ENCODE measurements at regions not wholly inside any gene's neighbourhood (a gene's known extent, or its start where the extent isn't known, plus 50 kb on each side); places are given as distances from the start of the nearest gene placed in this dataset.

GRCh38 chr4:54933579-54933978 lies 191.8 kb downstream of the KDR start:
- no peaks in the 10 kb centered on the region for H3K79me2 ChIP-seq (ENCODE audit: control insufficient read depth, insufficient read depth, low read length)
- no peak overlapping the region for H3K4me2 ChIP-seq (replicated peaks; ENCODE audit: low read depth, low read length, poor library complexity, severe bottlenecking)
- ATAC-seq (ENCODE audit: low read depth) (no peak), DNase-seq (no peak)
- H3K9me3 Mint-ChIP-seq (ENCODE audit: insufficient read depth) = no peaks in the 10 kb centered on the region
- H3K4me3 ChIP-seq (ENCODE audit: control extremely low read depth in 1 of 5, extremely low read depth in 1 of 5, insufficient read depth in 1 of 5, low read depth in 2 of 5, low read length in 4 of 5) = no peak overlapping the region
- H3K4me1 Mint-ChIP-seq = no peaks in the 10 kb centered on the region
- H3K4me3 Mint-ChIP-seq = no peak overlapping the region
- H3K9ac ChIP-seq (ENCODE audit: low read length) = no peak overlapping the region
- H3K36me3 ChIP-seq (replicated peaks in 1 of 2; ENCODE audit: control extremely low read depth in 1 of 2, control insufficient read depth in 1 of 2, extremely low read depth in 1 of 2, insufficient read depth in 2 of 2, low read length in 1 of 2) = no peaks in the 10 kb centered on the region
- TF ChIP-seq CTCF (IDR thresholded peaks at IDR 0.05) = no peak
- no peak for TF ChIP-seq EZH2 (IDR thresholded peaks at IDR 0.05; ENCODE audit: borderline replicate concordance, insufficient read depth, low read depth, low read length, poor library complexity, severe bottlenecking)
- CTCF ChIA-PET = interaction anchor here (0.6 kb wide), 1 partner anchor 1527 kb away, joined by 3 read pairs; no protein-coding TSS in a partner anchor
- 98% methylated on average over 2 of the region's 2 CpGs for WGBS (ENCODE audit: insufficient coverage)
- H3K27ac ChIP-seq (ENCODE audit: low read length in 2 of 2) = no peak overlapping the region
- H3K27ac Mint-ChIP-seq = no peak overlapping the region
- H3K27me3 ChIP-seq (replicated peaks in 1 of 4; ENCODE audit: control extremely low read depth in 1 of 4, control insufficient read depth in 3 of 4, insufficient read depth in 4 of 4, low read length in 3 of 4) = peaks cover 0 to 6% (median 3%) of the 10 kb centered on the region in 4 experiments
- no peaks in the 10 kb centered on the region for H3K9me3 ChIP-seq (ENCODE audit: control extremely low read depth in 1 of 3, control insufficient read depth in 2 of 3, insufficient read depth in 1 of 3, low read length in 2 of 3)
- H4K20me1 ChIP-seq (ENCODE audit: control insufficient read depth, insufficient read depth, low read length, poor library complexity, severe bottlenecking) = no peaks in the 10 kb centered on the region
- POLR2A ChIA-PET = no interaction called here
- intact Hi-C loops (cut with micrococcal nuclease) = no loop called here
- no peaks in the 10 kb centered on the region for H3K4me1 ChIP-seq (ENCODE audit: control insufficient read depth in 2 of 2, insufficient read depth in 2 of 2, low read length in 2 of 2)
- no peak overlapping the region for H2AFZ ChIP-seq (ENCODE audit: insufficient read depth, low read depth, low read length, poor library complexity, severe bottlenecking)
- H3K27me3 Mint-ChIP-seq = peaks cover 13% of the 10 kb centered on the region

GRCh38 chr4:54930226-54930625 lies 195.2 kb downstream of the KDR start:
- Mint-ChIP-seq H3K4me3 (no peak overlapping the region), H3K27me3 (peaks cover 9% of the 10 kb centered on the region), H3K4me1 (no peaks in the 10 kb centered on the region), H3K27ac (no peak overlapping the region), H3K9me3 (ENCODE audit: insufficient read depth) (no peaks in the 10 kb centered on the region)
- no peak overlapping the region for H3K9ac ChIP-seq (ENCODE audit: low read length)
- 7% methylated on average over 5 of the region's 6 CpGs for WGBS (ENCODE audit: insufficient coverage)
- ATAC-seq (ENCODE audit: low read depth) (no peak), DNase-seq (no peak)
- no peaks in the 10 kb centered on the region for H3K79me2 ChIP-seq (ENCODE audit: control insufficient read depth, insufficient read depth, low read length)
- no peaks in the 10 kb centered on the region for H3K4me1 ChIP-seq (ENCODE audit: control insufficient read depth in 2 of 2, insufficient read depth in 2 of 2, low read length in 2 of 2)
- H3K4me3 ChIP-seq (ENCODE audit: control extremely low read depth in 1 of 5, extremely low read depth in 1 of 5, insufficient read depth in 1 of 5, low read depth in 2 of 5, low read length in 4 of 5) = no peak overlapping the region
- TF ChIP-seq CTCF (IDR thresholded peaks at IDR 0.05) (no peak), EZH2 (IDR thresholded peaks at IDR 0.05; ENCODE audit: borderline replicate concordance, insufficient read depth, low read depth, low read length, poor library complexity, severe bottlenecking) (no peak)
- no peaks in the 10 kb centered on the region for H4K20me1 ChIP-seq (ENCODE audit: control insufficient read depth, insufficient read depth, low read length, poor library complexity, severe bottlenecking)
- no peak overlapping the region for H3K27ac ChIP-seq (ENCODE audit: low read length in 2 of 2)
- ChIA-PET CTCF (no interaction called here), POLR2A (no interaction called here)
- no peak overlapping the region for H3K4me2 ChIP-seq (replicated peaks; ENCODE audit: low read depth, low read length, poor library complexity, severe bottlenecking)
- H3K27me3 ChIP-seq (replicated peaks in 1 of 4; ENCODE audit: control extremely low read depth in 1 of 4, control insufficient read depth in 3 of 4, insufficient read depth in 4 of 4, low read length in 3 of 4) = peaks cover 0 to 6% (median 1%) of the 10 kb centered on the region in 4 experiments
- H2AFZ ChIP-seq (ENCODE audit: insufficient read depth, low read depth, low read length, poor library complexity, severe bottlenecking) = no peak overlapping the region
- intact Hi-C loops (cut with micrococcal nuclease) = no loop called here
- H3K9me3 ChIP-seq (ENCODE audit: control extremely low read depth in 1 of 3, control insufficient read depth in 2 of 3, insufficient read depth in 1 of 3, low read length in 2 of 3) = peaks cover 0 to 1% (median 0%) of the 10 kb centered on the region in 3 donors
- H3K36me3 ChIP-seq (replicated peaks in 1 of 2; ENCODE audit: control extremely low read depth in 1 of 2, control insufficient read depth in 1 of 2, extremely low read depth in 1 of 2, insufficient read depth in 2 of 2, low read length in 1 of 2) = no peaks in the 10 kb centered on the region

Data from B cell (primary cell).